ENCODE measurements at regions not wholly inside any gene's neighbourhood (a gene's known extent, or its start where the extent isn't known, plus 50 kb on each side); places are given as distances from the start of the nearest gene placed in this dataset.

GRCh38 chr2:107772353-107772752, 54.3 kb upstream of the RGPD4 start:
- Histone ChIP-seq H3K79me2 (ENCODE audit: insufficient read depth, low read length) (no peaks in the 10 kb centered on the region), H3K9ac (ENCODE audit: low read depth, low read length) (no peak overlapping the region), H3K4me3 (ENCODE audit: low read depth in 1 of 2, low read length in 2 of 2) (no peak overlapping the region), H4K20me1 (ENCODE audit: insufficient read depth, low read length) (no peaks in the 10 kb centered on the region), H2AFZ (ENCODE audit: low read depth, low read length) (no peak overlapping the region), H3K4me1 (ENCODE audit: insufficient read depth, low read length) (no peaks in the 10 kb centered on the region), H3K4me2 (ENCODE audit: insufficient read depth, low read length) (no peak overlapping the region), H3K27me3 (ENCODE audit: insufficient read depth, low read length, poor library complexity) (no peaks in the 10 kb centered on the region), H3K9me3 (ENCODE audit: insufficient read depth, low read length, severe bottlenecking) (no peaks in the 10 kb centered on the region), H3K27ac (ENCODE audit: low read length) (no peak overlapping the region), H3K36me3 (ENCODE audit: insufficient read depth, low read length) (no peaks in the 10 kb centered on the region)
- TF ChIP-seq, protein P1, sequence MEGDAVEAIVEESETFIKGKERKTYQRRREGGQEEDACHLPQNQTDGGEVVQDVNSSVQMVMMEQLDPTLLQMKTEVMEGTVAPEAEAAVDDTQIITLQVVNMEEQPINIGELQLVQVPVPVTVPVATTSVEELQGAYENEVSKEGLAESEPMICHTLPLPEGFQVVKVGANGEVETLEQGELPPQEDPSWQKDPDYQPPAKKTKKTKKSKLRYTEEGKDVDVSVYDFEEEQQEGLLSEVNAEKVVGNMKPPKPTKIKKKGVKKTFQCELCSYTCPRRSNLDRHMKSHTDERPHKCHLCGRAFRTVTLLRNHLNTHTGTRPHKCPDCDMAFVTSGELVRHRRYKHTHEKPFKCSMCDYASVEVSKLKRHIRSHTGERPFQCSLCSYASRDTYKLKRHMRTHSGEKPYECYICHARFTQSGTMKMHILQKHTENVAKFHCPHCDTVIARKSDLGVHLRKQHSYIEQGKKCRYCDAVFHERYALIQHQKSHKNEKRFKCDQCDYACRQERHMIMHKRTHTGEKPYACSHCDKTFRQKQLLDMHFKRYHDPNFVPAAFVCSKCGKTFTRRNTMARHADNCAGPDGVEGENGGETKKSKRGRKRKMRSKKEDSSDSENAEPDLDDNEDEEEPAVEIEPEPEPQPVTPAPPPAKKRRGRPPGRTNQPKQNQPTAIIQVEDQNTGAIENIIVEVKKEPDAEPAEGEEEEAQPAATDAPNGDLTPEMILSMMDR (IDR thresholded peaks at IDR 0.05; ENCODE audit: borderline replicate concordance, extremely low read depth, low read length, poor library complexity, severe bottlenecking): no peak
- no peak for TF ChIP-seq EZH2 (IDR thresholded peaks at IDR 0.05; ENCODE audit: borderline replicate concordance, low read depth, low read length, severe bottlenecking)
- ATAC-seq (ENCODE audit: insufficient read depth, low read depth) (no peak), DNase-seq (no peak)

DNA sequence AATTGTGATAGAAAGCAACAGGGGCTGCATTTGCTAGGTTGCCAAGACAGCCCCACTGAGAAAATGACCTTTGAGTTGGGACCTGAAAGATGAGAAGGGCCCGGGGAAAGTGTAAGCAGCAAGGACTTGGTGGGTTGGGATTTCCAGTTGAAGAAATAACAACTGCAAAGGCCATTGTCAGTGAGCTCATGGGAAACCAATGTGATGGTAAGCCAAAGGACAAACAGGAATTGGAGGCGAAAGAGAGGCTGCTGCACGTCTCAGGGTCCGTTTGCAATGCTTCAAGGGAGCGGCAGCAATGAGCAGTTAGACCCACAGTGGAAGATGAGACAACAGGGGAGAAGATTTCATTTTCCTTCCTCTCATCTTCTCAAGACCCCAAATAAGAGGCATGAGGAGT, 51.5 kb upstream of the RGPD4 start:
- H3K9ac ChIP-seq (ENCODE audit: low read depth, low read length): no peak overlapping the region
- no peaks in the 10 kb centered on the region for H3K27me3 ChIP-seq (ENCODE audit: insufficient read depth, low read length, poor library complexity)
- H3K36me3 ChIP-seq (ENCODE audit: insufficient read depth, low read length): no peaks in the 10 kb centered on the region
- H2AFZ ChIP-seq (ENCODE audit: low read depth, low read length): no peak overlapping the region
- H4K20me1 ChIP-seq (ENCODE audit: insufficient read depth, low read length): no peaks in the 10 kb centered on the region
- ATAC-seq (ENCODE audit: insufficient read depth, low read depth) (no peak), DNase-seq (no peak)
- TF ChIP-seq EZH2 (IDR thresholded peaks at IDR 0.05; ENCODE audit: borderline replicate concordance, low read depth, low read length, severe bottlenecking): no peak
- TF ChIP-seq, protein P1 (IDR thresholded peaks at IDR 0.05; ENCODE audit: borderline replicate concordance, extremely low read depth, low read length, poor library complexity, severe bottlenecking): no peak
- H3K9me3 ChIP-seq (ENCODE audit: insufficient read depth, low read length, severe bottlenecking): no peaks in the 10 kb centered on the region
- no peak overlapping the region for H3K4me2 ChIP-seq (ENCODE audit: insufficient read depth, low read length)
- H3K4me3 ChIP-seq (ENCODE audit: low read depth in 1 of 2, low read length in 2 of 2): no peak overlapping the region
- no peak overlapping the region for H3K27ac ChIP-seq (ENCODE audit: low read length)
- H3K4me1 ChIP-seq (ENCODE audit: insufficient read depth, low read length): no peaks in the 10 kb centered on the region
- H3K79me2 ChIP-seq (ENCODE audit: insufficient read depth, low read length): no peaks in the 10 kb centered on the region

DNA sequence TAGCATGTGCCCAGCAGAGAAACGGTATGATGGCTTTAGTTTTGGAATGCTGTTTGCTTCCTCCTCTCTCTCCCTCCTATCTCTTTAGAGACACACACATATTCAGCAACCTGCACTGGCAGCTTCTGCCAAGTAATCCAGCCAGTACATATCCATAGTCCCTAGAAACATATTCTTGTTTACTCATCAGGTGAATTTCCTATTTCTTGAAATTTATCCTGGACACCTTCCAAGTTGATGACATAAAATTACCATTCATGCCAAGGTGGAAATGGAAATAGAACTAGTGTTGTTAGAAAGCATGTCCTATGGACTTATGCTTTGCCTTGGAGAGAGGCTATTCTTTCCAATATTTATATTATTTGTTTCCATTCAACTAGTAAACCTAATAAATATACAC, 50.9 kb upstream of the RGPD4 start:
- H3K27me3 ChIP-seq (ENCODE audit: insufficient read depth, low read length, poor library complexity): no peaks in the 10 kb centered on the region

More for the DNA sequence above, 50.9 kb upstream of the RGPD4 start:
- Histone ChIP-seq H3K4me2 (ENCODE audit: insufficient read depth, low read length) (no peak overlapping the region), H3K4me1 (ENCODE audit: insufficient read depth, low read length) (no peaks in the 10 kb centered on the region), H3K4me3 (ENCODE audit: low read depth in 1 of 2, low read length in 2 of 2) (no peak overlapping the region), H3K9ac (ENCODE audit: low read depth, low read length) (no peak overlapping the region), H4K20me1 (ENCODE audit: insufficient read depth, low read length) (no peaks in the 10 kb centered on the region), H3K36me3 (ENCODE audit: insufficient read depth, low read length) (no peaks in the 10 kb centered on the region), H2AFZ (ENCODE audit: low read depth, low read length) (no peak overlapping the region), H3K9me3 (ENCODE audit: insufficient read depth, low read length, severe bottlenecking) (no peaks in the 10 kb centered on the region), H3K27ac (ENCODE audit: low read length) (no peak overlapping the region), H3K79me2 (ENCODE audit: insufficient read depth, low read length) (no peaks in the 10 kb centered on the region)
- DNase-seq (no peak), ATAC-seq (ENCODE audit: insufficient read depth, low read depth) (no peak)
- TF ChIP-seq EZH2 (IDR thresholded peaks at IDR 0.05; ENCODE audit: borderline replicate concordance, low read depth, low read length, severe bottlenecking): no peak
- TF ChIP-seq, protein P1 (IDR thresholded peaks at IDR 0.05; ENCODE audit: borderline replicate concordance, extremely low read depth, low read length, poor library complexity, severe bottlenecking): no peak
